OCI-LY3 (cell line): ENCODE measurements at regions not wholly inside any gene's neighbourhood (a gene's known extent, or its start where the extent isn't known, plus 50 kb on each side); places are given as distances from the start of the nearest gene placed in this dataset.

Experiments used
- EZH2phosphoT487 ChIP-seq: fragments of 200-600 bp; shearing (Covaris generic); IDR thresholded peaks from 2 replicates; pipeline ENCODE4 v1.6.1; 2018; ENCODE audit warnings: antibody characterized with exemption, mixed run types, low read depth
- TF ChIP-seq, protein P1 (sequence below): fragments of 200-600, 300-600 bp; sonication (generic); IDR thresholded peaks from 2 replicates; pipeline ENCODE4 v1.5.1; 2014; ENCODE audit warnings: antibody characterized with exemption, low read length, low read depth

- TF ChIP-seq, protein P1, sequence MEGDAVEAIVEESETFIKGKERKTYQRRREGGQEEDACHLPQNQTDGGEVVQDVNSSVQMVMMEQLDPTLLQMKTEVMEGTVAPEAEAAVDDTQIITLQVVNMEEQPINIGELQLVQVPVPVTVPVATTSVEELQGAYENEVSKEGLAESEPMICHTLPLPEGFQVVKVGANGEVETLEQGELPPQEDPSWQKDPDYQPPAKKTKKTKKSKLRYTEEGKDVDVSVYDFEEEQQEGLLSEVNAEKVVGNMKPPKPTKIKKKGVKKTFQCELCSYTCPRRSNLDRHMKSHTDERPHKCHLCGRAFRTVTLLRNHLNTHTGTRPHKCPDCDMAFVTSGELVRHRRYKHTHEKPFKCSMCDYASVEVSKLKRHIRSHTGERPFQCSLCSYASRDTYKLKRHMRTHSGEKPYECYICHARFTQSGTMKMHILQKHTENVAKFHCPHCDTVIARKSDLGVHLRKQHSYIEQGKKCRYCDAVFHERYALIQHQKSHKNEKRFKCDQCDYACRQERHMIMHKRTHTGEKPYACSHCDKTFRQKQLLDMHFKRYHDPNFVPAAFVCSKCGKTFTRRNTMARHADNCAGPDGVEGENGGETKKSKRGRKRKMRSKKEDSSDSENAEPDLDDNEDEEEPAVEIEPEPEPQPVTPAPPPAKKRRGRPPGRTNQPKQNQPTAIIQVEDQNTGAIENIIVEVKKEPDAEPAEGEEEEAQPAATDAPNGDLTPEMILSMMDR, result no peak
- TF ChIP-seq EZH2phosphoT487, result no peak
These were observed 151.7 kb upstream of the OLIG3 start for GRCh38 chr6:137645850-137646249.
